ENCODE measurements at regions not wholly inside any gene's neighbourhood (a gene's known extent, or its start where the extent isn't known, plus 50 kb on each side); places are given as distances from the start of the nearest gene placed in this dataset.

GRCh38 chr6:16978686-16979085 is 123.2 kb upstream of the STMND1 start:
- ATAC-seq (no peak), FAIRE-seq (no peak), DNase-seq (ENCODE audit: extremely low read depth in 1 of 4, low spot score in 3 of 4) (no peak)
- Histone ChIP-seq H3K27ac (ENCODE audit: extremely low read depth, low read depth, low read length) (no peak overlapping the region), H4K20me1 (replicated peaks; ENCODE audit: control insufficient read depth, insufficient read depth, low read length) (no peaks in the 10 kb centered on the region), H3K4me3 (no peak overlapping the region), H2AFZ (ENCODE audit: low read depth, low read length) (no peak overlapping the region), H3K9ac (ENCODE audit: insufficient read depth in 1 of 2, low read depth in 2 of 2, low read length in 2 of 2) (no peak overlapping the region), H3K36me3 (ENCODE audit: control insufficient read depth, insufficient read depth, low read length) (no peaks in the 10 kb centered on the region), H3K4me2 (ENCODE audit: insufficient read depth, low read length) (no peak overlapping the region), H3K4me1 (replicated peaks in 1 of 2; ENCODE audit: control insufficient read depth in 2 of 2, insufficient read depth in 2 of 2, low read length in 2 of 2) (no peaks in the 10 kb centered on the region), H3K27me3 (ENCODE audit: control insufficient read depth in 2 of 2, insufficient read depth in 2 of 2, low read length in 2 of 2) (peaks cover 0 to 21% of the 10 kb centered on the region in 2 experiments; a peak in 3 of 5 replicates), H3K9me1 (ENCODE audit: control insufficient read depth, insufficient read depth, low read length) (no peaks in the 10 kb centered on the region), H3K9me3 (replicated peaks; ENCODE audit: control insufficient read depth, insufficient read depth, low read depth, low read length) (no peaks in the 10 kb centered on the region), H3K79me2 (ENCODE audit: control insufficient read depth, insufficient read depth, low read length) (no peaks in the 10 kb centered on the region)
- intact Hi-C loops (cut with micrococcal nuclease) = no loop called here
- POLR2A ChIA-PET = no interaction called here
- in situ Hi-C loops (cut with MboI) = no loop called here
- CTCF ChIA-PET (ENCODE audit: low intra/inter-chr PET ratio) = no interaction called here
- BruUV-seq (replicated peaks) = no TSS peak
- TF ChIP-seq RBM15 (IDR thresholded peaks at IDR 0.05; ENCODE audit: insufficient read depth, low read length) = no peak
- TF ChIP-seq ZFX (CRISPR knock-in tag; IDR thresholded peaks at IDR 0.05) = no peak
- TF ChIP-seq ETV5 (CRISPR knock-in tag; IDR thresholded peaks at IDR 0.05; ENCODE audit: low read depth) = no peak
- no peak for TF ChIP-seq CBFA2T3 (IDR thresholded peaks at IDR 0.05)
- no peak for TF ChIP-seq MNT (conservative IDR thresholded peaks at IDR 0.05)
- no peak for TF ChIP-seq ELF2 (CRISPR knock-in tag; IDR thresholded peaks at IDR 0.05)
- TF ChIP-seq ZC3H8 (IDR thresholded peaks at IDR 0.05) = no peak
- no peak for TF ChIP-seq ZNF766 (CRISPR knock-in tag; conservative IDR thresholded peaks at IDR 0.05)
- TF ChIP-seq SP2 (IDR thresholded peaks at IDR 0.05; ENCODE audit: extremely low read depth, low read depth, low read length, poor library complexity, severe bottlenecking) = no peak
- TF ChIP-seq ETV6 (IDR thresholded peaks at IDR 0.05; ENCODE audit: borderline replicate concordance in 1 of 2, low read depth in 2 of 2, low read length in 1 of 2) = no peak
- TF ChIP-seq ETV6 (CRISPR knock-in tag; IDR thresholded peaks at IDR 0.05; ENCODE audit: borderline replicate concordance) = no peak
- no peak for TF ChIP-seq ZNF76 (CRISPR knock-in tag; IDR thresholded peaks at IDR 0.05; ENCODE audit: borderline replicate concordance)
- TF ChIP-seq ZNF589 (CRISPR knock-in tag; IDR thresholded peaks at IDR 0.05; ENCODE audit: low read depth) = no peak
- TF ChIP-seq ZMIZ1 (IDR thresholded peaks at IDR 0.05; ENCODE audit: low read depth in 2 of 2, low read length in 2 of 2) = no peak
- TF ChIP-seq USF1 (CRISPR knock-in tag; IDR thresholded peaks at IDR 0.05) = no peak
- TF ChIP-seq PRPF4 (IDR thresholded peaks at IDR 0.05; ENCODE audit: insufficient read depth, low read depth, low read length, poor library complexity, severe bottlenecking) = no peak
- TF ChIP-seq ZBTB1 (CRISPR knock-in tag; IDR thresholded peaks at IDR 0.05; ENCODE audit: borderline replicate concordance, low read depth) = no peak
- TF ChIP-seq GTF2B (IDR thresholded peaks at IDR 0.05; ENCODE audit: extremely low read depth, insufficient read length) = no peak

Measured in K562 (cell line).